ENCODE measurements at regions not wholly inside any gene's neighbourhood (a gene's known extent, or its start where the extent isn't known, plus 50 kb on each side); places are given as distances from the start of the nearest gene placed in this dataset.
"Not testable (repeated sequence)": the region's sequence is repeated elsewhere in the genome, so short reads cannot be mapped to it uniquely, and the experiment has no call there.

- no peak for DNase-seq
These were observed 132.9 kb upstream of the LRIG1 start for GRCh38 chr3:66633402-66634381.

GRCh38 chr3:66638717-66639116 is 137.9 kb upstream of the LRIG1 start:
- no peak for DNase-seq

- no peak for DNase-seq
These were observed 139.1 kb upstream of the LRIG1 start for GRCh38 chr3:66639809-66640356.

- DNase-seq: no peak
These were observed 141.2 kb upstream of the LRIG1 start for GRCh38 chr3:66642019-66642418.

- DNase-seq: no peak
These were observed 141.7 kb upstream of the LRIG1 start for GRCh38 chr3:66642484-66642883.

- DNase-seq: no peak
These were observed 143.7 kb upstream of the LRIG1 start for GRCh38 chr3:66644549-66644948.

GRCh38 chr3:66648975-66649374 is 148.2 kb upstream of the LRIG1 start:
- no peak for DNase-seq

- DNase-seq: not testable (repeated sequence)
These were observed 150.7 kb upstream of the LRIG1 start for GRCh38 chr3:66651520-66651919.

GRCh38 chr3:66652100-66652499 is 151.3 kb upstream of the LRIG1 start:
- not testable (repeated sequence) for DNase-seq

GRCh38 chr3:66655044-66655443 is 154.2 kb upstream of the LRIG1 start:
- no peak for DNase-seq

- no peak for DNase-seq
These were observed 154.8 kb upstream of the LRIG1 start for GRCh38 chr3:66655671-66656070.

GRCh38 chr3:66656609-66657008 is 155.8 kb upstream of the LRIG1 start:
- DNase-seq: no peak

- DNase-seq: no peak
These were observed 158.2 kb upstream of the LRIG1 start for GRCh38 chr3:66659056-66659455.

GRCh38 chr3:66661628-66662027 is 160.8 kb upstream of the LRIG1 start:
- no peak for DNase-seq

GRCh38 chr3:66662894-66663293 is 162.1 kb upstream of the LRIG1 start:
- no peak for DNase-seq

- DNase-seq: no peak
These were observed 164.3 kb upstream of the LRIG1 start for GRCh38 chr3:66665021-66665695.

GRCh38 chr3:66666362-66666761 is 165.5 kb upstream of the LRIG1 start:
- no peak for DNase-seq

GRCh38 chr3:66667263-66667662 is 166.4 kb upstream of the LRIG1 start:
- DNase-seq: no peak

GRCh38 chr3:66671291-66671690 is 170.5 kb upstream of the LRIG1 start:
- no peak for DNase-seq

GRCh38 chr3:66672830-66673229 is 172.0 kb upstream of the LRIG1 start:
- no peak for DNase-seq

GRCh38 chr3:66673293-66673692 is 172.5 kb upstream of the LRIG1 start:
- no peak for DNase-seq

GRCh38 chr3:66675366-66675765 is 174.5 kb upstream of the LRIG1 start:
- DNase-seq: peak; percentile 3

- DNase-seq: no peak
These were observed 191.4 kb upstream of the LRIG1 start for GRCh38 chr3:66692042-66692765.
